Lower lobe of right lung (tissue), 2 donors: ENCODE measurements at regions not wholly inside any gene's neighbourhood (a gene's known extent, or its start where the extent isn't known, plus 50 kb on each side); places are given as distances from the start of the nearest gene placed in this dataset.
A peak's percentile ranks its signal among the peaks of the same experiment; 100 is the strongest.
"Not testable (repeated sequence)": the region's sequence is repeated elsewhere in the genome, so short reads cannot be mapped to it uniquely, and the experiment has no call there.

Source experiments
- ATAC-seq, 2 donors: fragments of 200-7000 bp; cut with Tn5 transposase; one replicate each; pipeline ENCODE4 v1.9.1; 2020 to 2022; ENCODE audit warnings: mild to moderate bottlenecking in 2 of 2, moderate library complexity in 2 of 2
- DNase-seq: peaks from one replicate; pipeline ENCODE4 v3.0.0-alpha.2; 2020
- H3K27ac ChIP-seq: fragments of 200-600 bp; one replicate; pipeline ENCODE4 v1.8.0; 2022
- H3K27me3 ChIP-seq: fragments of 200-600 bp; one replicate; pipeline ENCODE4 v1.8.0; 2022; ENCODE audit warnings: low read depth
- H3K36me3 ChIP-seq: fragments of 200-600 bp; one replicate; pipeline ENCODE4 v1.8.0; 2022; ENCODE audit warnings: mild to moderate bottlenecking
- H3K4me1 ChIP-seq: fragments of 200-600 bp; one replicate; pipeline ENCODE4 v1.8.0; 2022
- H3K4me3 ChIP-seq: fragments of 200-600 bp; one replicate; pipeline ENCODE4 v1.8.0; 2022; ENCODE audit warnings: mild to moderate bottlenecking
- H3K9me3 ChIP-seq: fragments of 200-600 bp; one replicate; pipeline ENCODE4 v1.8.0; 2022
- CTCF ChIP-seq: fragments of 200-600 bp; IDR thresholded peaks from one replicate; pipeline ENCODE4 v1.8.0; 2022; ENCODE audit warnings: antibody characterized with exemption, mild to moderate bottlenecking
- intact Hi-C: fragments of 100-400 bp; cut with DNase I; formaldehyde crosslinking; loops from one replicate; pipeline ENCODE4 v1.11.0; 2022
- donor health status: DM: no; HTN: yes; CAD: no; lungs with severe emphysema.

DNA sequence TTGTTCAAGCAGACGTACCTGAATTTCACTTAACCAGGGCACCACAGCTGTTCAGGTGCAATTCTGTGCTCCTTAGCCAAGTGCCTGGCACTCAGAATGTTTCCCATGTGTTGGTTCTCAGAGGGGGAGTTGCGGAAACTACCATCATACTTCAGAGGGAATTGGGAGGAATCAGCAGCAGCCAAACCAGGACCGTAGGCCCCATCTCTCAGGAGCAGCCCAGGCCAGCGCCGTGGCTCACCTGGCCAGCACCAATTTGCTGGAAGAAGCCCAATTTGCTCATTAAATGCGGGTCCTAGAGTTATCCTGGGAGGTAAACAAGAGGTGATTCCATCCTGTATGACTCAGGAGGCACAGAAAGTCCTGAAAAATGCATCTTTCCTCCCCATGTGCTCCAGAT lies 435.4 kb downstream of the BRD1 start:
- H3K27ac ChIP-seq: no peak overlapping the region
- ATAC-seq (no peak), DNase-seq (no peak)
- intact Hi-C loops: no loop called here
- H3K9me3 ChIP-seq: no peaks in the 10 kb centered on the region
- H3K36me3 ChIP-seq: no peaks in the 10 kb centered on the region
- H3K4me1 ChIP-seq: no peaks in the 10 kb centered on the region
- H3K4me3 ChIP-seq: no peak overlapping the region
- TF ChIP-seq CTCF: no peak
- peaks cover 31% of the 10 kb centered on the region for H3K27me3 ChIP-seq

DNA sequence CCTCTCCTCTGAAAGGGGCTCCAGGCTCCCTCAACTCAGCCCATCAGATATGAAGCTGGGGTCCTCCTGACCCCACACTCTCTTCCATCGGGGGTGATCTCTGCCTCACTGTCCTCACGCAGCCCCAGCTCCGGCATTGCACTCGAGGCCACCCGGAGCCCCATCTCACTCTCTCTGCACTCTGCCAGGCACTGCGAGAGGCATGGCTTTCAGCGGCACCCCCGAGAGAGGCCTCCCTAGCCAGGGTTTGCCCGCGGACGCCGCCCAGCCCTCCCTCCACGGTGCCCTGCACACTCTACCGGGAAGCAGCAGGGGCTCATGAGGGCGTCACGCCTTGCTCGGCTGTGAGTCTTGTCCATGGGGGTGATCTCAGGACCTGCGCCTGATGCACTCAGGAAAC lies 436.2 kb downstream of the BRD1 start:
- Histone ChIP-seq H3K4me3 (no peak overlapping the region), H3K27me3 (peaks cover 31% of the 10 kb centered on the region), H3K4me1 (no peaks in the 10 kb centered on the region), H3K27ac (no peak overlapping the region), H3K36me3 (no peaks in the 10 kb centered on the region), H3K9me3 (no peaks in the 10 kb centered on the region)
- DNase-seq (no peak), ATAC-seq (no peak)
- TF ChIP-seq CTCF: no peak
- intact Hi-C loops: no loop called here

- no peak for ATAC-seq
- H3K36me3 ChIP-seq: no peaks in the 10 kb centered on the region
- no peak for DNase-seq
- H3K27me3 ChIP-seq: peaks cover 28% of the 10 kb centered on the region
- no peaks in the 10 kb centered on the region for H3K9me3 ChIP-seq
- no peak overlapping the region for H3K27ac ChIP-seq
- no peak overlapping the region for H3K4me3 ChIP-seq
- no peaks in the 10 kb centered on the region for H3K4me1 ChIP-seq
- TF ChIP-seq CTCF: no peak
- intact Hi-C loops: no loop called here
Measured at GRCh38 chr22:49390954-49391353, 436.7 kb downstream of the BRD1 start.

DNA sequence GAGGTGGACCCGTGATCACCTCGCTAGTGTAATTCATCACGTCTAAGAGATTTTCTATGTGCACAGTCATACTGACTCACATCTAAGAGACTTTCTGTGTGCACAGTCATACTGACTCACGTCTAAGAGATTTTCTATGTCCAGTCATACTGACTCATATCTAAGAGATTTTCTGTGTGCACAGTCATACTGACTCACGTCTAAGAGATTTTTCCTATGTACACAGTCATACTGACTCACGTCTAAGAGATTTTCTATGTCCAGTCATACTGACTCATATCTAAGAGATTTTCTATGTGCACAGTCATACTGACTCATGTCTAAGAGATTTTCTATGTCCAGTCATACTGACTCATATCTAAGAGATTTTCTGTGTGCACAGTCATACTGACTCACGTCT lies 443.8 kb downstream of the BRD1 start:
- DNase-seq, H3K27ac ChIP-seq, ATAC-seq, H3K4me3 ChIP-seq, H3K4me1 ChIP-seq, H3K36me3 ChIP-seq, intact Hi-C loops, H3K9me3 ChIP-seq: not testable (repeated sequence)
- peaks cover 35% of the 10 kb centered on the region for H3K27me3 ChIP-seq

GRCh38 chr22:49382451-49382735 lies 445.3 kb downstream of the BRD1 start:
- DNase-seq: peak; percentile 20
- intact Hi-C loops: no loop called here
- no peak for TF ChIP-seq CTCF
- Histone ChIP-seq H3K4me1 (no peaks in the 10 kb centered on the region), H3K27me3 (peaks cover 47% of the 10 kb centered on the region), H3K27ac (no peak overlapping the region), H3K9me3 (no peaks in the 10 kb centered on the region), H3K36me3 (no peaks in the 10 kb centered on the region), H3K4me3 (no peak overlapping the region)
- no peak for ATAC-seq

- H3K36me3 ChIP-seq: no peaks in the 10 kb centered on the region
- no peaks in the 10 kb centered on the region for H3K4me1 ChIP-seq
- ATAC-seq (no peak), DNase-seq (peak; percentile 38)
- no peak overlapping the region for H3K27ac ChIP-seq
- no peaks in the 10 kb centered on the region for H3K9me3 ChIP-seq
- peaks cover 51% of the 10 kb centered on the region for H3K27me3 ChIP-seq
- H3K4me3 ChIP-seq: no peak overlapping the region
- intact Hi-C loops: no loop called here
- TF ChIP-seq CTCF: no peak
Measured at GRCh38 chr22:49381595-49382450, 445.9 kb downstream of the BRD1 start.
